ENCODE measurements at regions not wholly inside any gene's neighbourhood (a gene's known extent, or its start where the extent isn't known, plus 50 kb on each side); places are given as distances from the start of the nearest gene placed in this dataset.
"Not testable (repeated sequence)": the region's sequence is repeated elsewhere in the genome, so short reads cannot be mapped to it uniquely, and the experiment has no call there.

GRCh38 chr1:59202455-59202854, 94.4 kb upstream of the FGGY start:
- H3K4me1 ChIP-seq: peaks cover 3% of the 10 kb centered on the region
- DNase-seq (no peak), ATAC-seq (no peak)
- H3K9me3 ChIP-seq: no peaks in the 10 kb centered on the region
- no peaks in the 10 kb centered on the region for H3K36me3 ChIP-seq
- no peaks in the 10 kb centered on the region for H3K27me3 ChIP-seq
- no peak overlapping the region for H3K4me3 ChIP-seq
- H3K27ac ChIP-seq: no peak overlapping the region
- intact Hi-C loops (cut with DNase I): no loop called here
- no peak for TF ChIP-seq CTCF (IDR thresholded peaks at IDR 0.05)

DNA sequence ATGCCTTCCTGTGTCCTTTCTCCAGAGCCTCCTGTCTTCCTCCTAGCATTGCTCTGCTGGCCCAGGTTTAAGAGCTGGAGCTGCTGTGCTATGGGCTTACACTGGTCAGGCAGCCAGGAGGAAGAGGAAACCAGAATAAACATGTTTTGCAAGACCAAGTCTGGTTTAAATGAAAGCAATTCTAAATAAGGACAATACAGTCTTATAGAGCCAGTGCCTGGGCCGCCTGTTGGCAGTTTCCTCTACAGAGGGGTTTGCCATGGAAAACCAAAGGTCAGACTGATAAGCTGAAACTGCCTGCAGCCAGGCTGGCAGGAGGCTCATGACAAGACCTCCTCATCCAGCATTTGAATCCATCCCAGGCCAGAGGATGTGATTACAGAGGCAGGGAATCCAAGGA, 92.9 kb upstream of the FGGY start:
- DNase-seq: no peak

DNA sequence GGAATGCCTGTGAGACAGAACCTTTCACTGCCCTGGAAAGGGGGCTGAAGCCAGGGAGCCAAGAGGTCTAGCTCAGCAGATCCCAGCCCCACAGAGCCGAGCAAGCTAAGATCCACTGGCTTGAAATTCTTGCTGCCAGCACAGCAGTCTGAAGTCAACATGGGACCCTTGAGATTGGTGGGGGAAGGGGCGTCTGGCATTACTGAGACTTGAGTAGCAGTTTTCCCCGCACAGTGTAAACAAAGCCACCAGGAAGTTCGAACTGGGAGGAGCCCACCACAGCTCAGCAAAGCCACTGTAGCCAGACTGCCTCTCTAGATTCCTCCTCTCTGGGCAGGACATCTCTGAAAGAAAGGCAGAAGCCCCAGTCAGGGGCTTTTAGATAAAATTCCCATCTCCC, 90.3 kb upstream of the FGGY start:
- H3K27me3 ChIP-seq; H3K9me3 ChIP-seq; H3K4me3 ChIP-seq; H3K27ac ChIP-seq; ATAC-seq; H3K4me1 ChIP-seq; DNase-seq; H3K36me3 ChIP-seq; intact Hi-C loops (cut with DNase I): not testable (repeated sequence)

More for the DNA sequence above, 92.9 kb upstream of the FGGY start:
- Histone ChIP-seq H3K27me3 (no peaks in the 10 kb centered on the region), H3K9me3 (no peaks in the 10 kb centered on the region), H3K4me1 (peaks cover 3% of the 10 kb centered on the region), H3K36me3 (no peaks in the 10 kb centered on the region), H3K27ac (no peak overlapping the region), H3K4me3 (no peak overlapping the region)
- peak; percentile 82 for ATAC-seq
- TF ChIP-seq CTCF (IDR thresholded peaks at IDR 0.05): no peak
- intact Hi-C loops (cut with DNase I): no loop called here

DNA sequence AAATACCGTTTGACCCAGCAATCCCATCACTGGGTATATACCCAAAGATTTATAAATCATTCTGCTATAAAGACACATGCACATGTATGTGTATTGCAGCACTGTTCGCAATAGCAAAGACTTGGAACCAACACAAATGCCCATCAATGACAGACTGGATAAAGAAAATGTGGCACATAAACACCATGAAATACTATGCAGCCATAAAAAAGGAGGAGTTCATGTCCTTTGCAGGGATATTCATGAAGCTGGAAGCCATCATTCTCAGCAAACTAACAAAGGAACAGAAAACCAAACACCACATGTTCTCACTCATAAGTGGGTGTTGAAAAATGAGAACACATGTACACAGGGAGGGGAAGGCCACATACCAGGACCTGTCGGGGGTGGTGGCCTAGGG, 86.5 kb upstream of the FGGY start:
- H3K4me1 ChIP-seq; H3K27ac ChIP-seq; ATAC-seq; DNase-seq; H3K36me3 ChIP-seq; H3K4me3 ChIP-seq; H3K27me3 ChIP-seq; intact Hi-C loops (cut with DNase I); H3K9me3 ChIP-seq: not testable (repeated sequence)

GRCh38 chr1:59212706-59213105, 84.2 kb upstream of the FGGY start:
- Histone ChIP-seq H3K27me3 (no peaks in the 10 kb centered on the region), H3K4me1 (peaks cover 8% of the 10 kb centered on the region), H3K4me3 (no peak overlapping the region), H3K36me3 (no peaks in the 10 kb centered on the region), H3K27ac (no peak overlapping the region), H3K9me3 (no peaks in the 10 kb centered on the region)
- DNase-seq (no peak), ATAC-seq (no peak)
- TF ChIP-seq CTCF (IDR thresholded peaks at IDR 0.05): no peak
- intact Hi-C loops (cut with DNase I): no loop called here

- H3K36me3 ChIP-seq: no peaks in the 10 kb centered on the region
- H3K27ac ChIP-seq: no peak overlapping the region
- no peak overlapping the region for H3K4me3 ChIP-seq
- ATAC-seq (peak; percentile 92), DNase-seq (peak; percentile 74)
- H3K4me1 ChIP-seq: peaks cover 8% of the 10 kb centered on the region
- no peak for TF ChIP-seq CTCF (IDR thresholded peaks at IDR 0.05)
- no peaks in the 10 kb centered on the region for H3K27me3 ChIP-seq
- no peaks in the 10 kb centered on the region for H3K9me3 ChIP-seq
- intact Hi-C loops (cut with DNase I): no loop called here
These were observed 82.4 kb upstream of the FGGY start for GRCh38 chr1:59214248-59215208.
